ENCODE measurements at regions not wholly inside any gene's neighbourhood (a gene's known extent, or its start where the extent isn't known, plus 50 kb on each side); places are given as distances from the start of the nearest gene placed in this dataset.

- no peak for FAIRE-seq
- no peak for TF ChIP-seq SPI1 (IDR thresholded peaks at IDR 0.05; ENCODE audit: low read depth, low read length)
- no peak for TF ChIP-seq POLR2AphosphoS5 (IDR thresholded peaks at IDR 0.05; ENCODE audit: low read depth, low read length)
- no peak for TF ChIP-seq POLR2A (IDR thresholded peaks at IDR 0.05; ENCODE audit: low read depth, low read length)
- no peak for TF ChIP-seq TAF1 (IDR thresholded peaks at IDR 0.05; ENCODE audit: low read depth, low read length)
- no peak for TF ChIP-seq POU2F2 (IDR thresholded peaks at IDR 0.05; ENCODE audit: low read depth, low read length)
- no peak for TF ChIP-seq PAX5 (IDR thresholded peaks at IDR 0.05; ENCODE audit: insufficient read depth, low read length, severe bottlenecking)
These were observed 875.8 kb downstream of the EPHA4 start for GRCh38 chr2:220696280-220696669.

GRCh38 chr2:220697011-220697410, 875.1 kb downstream of the EPHA4 start:
- DNase-seq (ENCODE audit: insufficient read length, low spot score) = no peak
- no peak for TF ChIP-seq POU2F2 (IDR thresholded peaks at IDR 0.05; ENCODE audit: low read depth, low read length)
- no peak for TF ChIP-seq SPI1 (IDR thresholded peaks at IDR 0.05; ENCODE audit: low read depth, low read length)
- TF ChIP-seq POLR2A (IDR thresholded peaks at IDR 0.05; ENCODE audit: low read depth, low read length) = no peak
- FAIRE-seq = no peak

More at GRCh38 chr2:220696280-220696669, 875.8 kb downstream of the EPHA4 start:
- no peak for DNase-seq (ENCODE audit: insufficient read length, low spot score)

GRCh38 chr2:220701115-220701514, 871.0 kb downstream of the EPHA4 start:
- DNase-seq (ENCODE audit: insufficient read length, low spot score) (no peak), FAIRE-seq (no peak)
- TF ChIP-seq POLR2AphosphoS5 (IDR thresholded peaks at IDR 0.05; ENCODE audit: low read depth, low read length) = no peak
- no peak for TF ChIP-seq PAX5 (IDR thresholded peaks at IDR 0.05; ENCODE audit: insufficient read depth, low read length, severe bottlenecking)
- no peak for TF ChIP-seq POU2F2 (IDR thresholded peaks at IDR 0.05; ENCODE audit: low read depth, low read length)
- no peak for TF ChIP-seq POLR2A (IDR thresholded peaks at IDR 0.05; ENCODE audit: low read depth, low read length)
- no peak for TF ChIP-seq SPI1 (IDR thresholded peaks at IDR 0.05; ENCODE audit: low read depth, low read length)
- no peak for TF ChIP-seq TAF1 (IDR thresholded peaks at IDR 0.05; ENCODE audit: low read depth, low read length)

- no peak for TF ChIP-seq POU2F2 (IDR thresholded peaks at IDR 0.05; ENCODE audit: low read depth, low read length)
- no peak for TF ChIP-seq SPI1 (IDR thresholded peaks at IDR 0.05; ENCODE audit: low read depth, low read length)
- TF ChIP-seq TAF1 (IDR thresholded peaks at IDR 0.05; ENCODE audit: low read depth, low read length) = no peak
- FAIRE-seq = no peak
- DNase-seq (ENCODE audit: insufficient read length, low spot score) = no peak
These were observed 868.8 kb downstream of the EPHA4 start for GRCh38 chr2:220703279-220703678.

GRCh38 chr2:220704081-220704480, 868.0 kb downstream of the EPHA4 start:
- FAIRE-seq (no peak), DNase-seq (ENCODE audit: insufficient read length, low spot score) (no peak)
- no peak for TF ChIP-seq SPI1 (IDR thresholded peaks at IDR 0.05; ENCODE audit: low read depth, low read length)
- no peak for TF ChIP-seq TAF1 (IDR thresholded peaks at IDR 0.05; ENCODE audit: low read depth, low read length)

- DNase-seq (ENCODE audit: insufficient read length, low spot score) (no peak), FAIRE-seq (no peak)
- TF ChIP-seq POLR2AphosphoS5 (IDR thresholded peaks at IDR 0.05; ENCODE audit: low read depth, low read length) (no peak), TAF1 (IDR thresholded peaks at IDR 0.05; ENCODE audit: low read depth, low read length) (no peak), POLR2A (IDR thresholded peaks at IDR 0.05; ENCODE audit: low read depth, low read length) (no peak), SPI1 (IDR thresholded peaks at IDR 0.05; ENCODE audit: low read depth, low read length) (no peak), PAX5 (IDR thresholded peaks at IDR 0.05; ENCODE audit: insufficient read depth, low read length, severe bottlenecking) (no peak), POU2F2 (IDR thresholded peaks at IDR 0.05; ENCODE audit: low read depth, low read length) (no peak)
These were observed 867.3 kb downstream of the EPHA4 start for GRCh38 chr2:220704810-220705209.

- DNase-seq (ENCODE audit: insufficient read length, low spot score) (no peak), FAIRE-seq (no peak)
- TF ChIP-seq POU2F2 (IDR thresholded peaks at IDR 0.05; ENCODE audit: low read depth, low read length) = no peak
- TF ChIP-seq PAX5 (IDR thresholded peaks at IDR 0.05; ENCODE audit: insufficient read depth, low read length, severe bottlenecking) = no peak
- TF ChIP-seq SPI1 (IDR thresholded peaks at IDR 0.05; ENCODE audit: low read depth, low read length) = no peak
- no peak for TF ChIP-seq POLR2A (IDR thresholded peaks at IDR 0.05; ENCODE audit: low read depth, low read length)
- no peak for TF ChIP-seq POLR2AphosphoS5 (IDR thresholded peaks at IDR 0.05; ENCODE audit: low read depth, low read length)
- TF ChIP-seq TAF1 (IDR thresholded peaks at IDR 0.05; ENCODE audit: low read depth, low read length) = no peak
These were observed 866.4 kb downstream of the EPHA4 start for GRCh38 chr2:220705678-220706077.

- DNase-seq (ENCODE audit: insufficient read length, low spot score) = no peak
- FAIRE-seq = no peak
- TF ChIP-seq POLR2A (IDR thresholded peaks at IDR 0.05; ENCODE audit: low read depth, low read length) = no peak
- no peak for TF ChIP-seq PAX5 (IDR thresholded peaks at IDR 0.05; ENCODE audit: insufficient read depth, low read length, severe bottlenecking)
- TF ChIP-seq POU2F2 (IDR thresholded peaks at IDR 0.05; ENCODE audit: low read depth, low read length) = no peak
- TF ChIP-seq TAF1 (IDR thresholded peaks at IDR 0.05; ENCODE audit: low read depth, low read length) = no peak
- TF ChIP-seq SPI1 (IDR thresholded peaks at IDR 0.05; ENCODE audit: low read depth, low read length) = no peak
- no peak for TF ChIP-seq POLR2AphosphoS5 (IDR thresholded peaks at IDR 0.05; ENCODE audit: low read depth, low read length)
These were observed 864.8 kb downstream of the EPHA4 start for GRCh38 chr2:220707261-220707660.

GRCh38 chr2:220708366-220708765, 863.7 kb downstream of the EPHA4 start:
- TF ChIP-seq POU2F2 (IDR thresholded peaks at IDR 0.05; ENCODE audit: low read depth, low read length) (no peak), POLR2AphosphoS5 (IDR thresholded peaks at IDR 0.05; ENCODE audit: low read depth, low read length) (no peak), PAX5 (IDR thresholded peaks at IDR 0.05; ENCODE audit: insufficient read depth, low read length, severe bottlenecking) (no peak), TAF1 (IDR thresholded peaks at IDR 0.05; ENCODE audit: low read depth, low read length) (no peak)
- DNase-seq (ENCODE audit: insufficient read length, low spot score) (no peak), FAIRE-seq (no peak)

- FAIRE-seq (no peak), DNase-seq (ENCODE audit: insufficient read length, low spot score) (no peak)
- TF ChIP-seq POLR2A (IDR thresholded peaks at IDR 0.05; ENCODE audit: low read depth, low read length) = no peak
- TF ChIP-seq SPI1 (IDR thresholded peaks at IDR 0.05; ENCODE audit: low read depth, low read length) = no peak
- TF ChIP-seq TAF1 (IDR thresholded peaks at IDR 0.05; ENCODE audit: low read depth, low read length) = no peak
- no peak for TF ChIP-seq POLR2AphosphoS5 (IDR thresholded peaks at IDR 0.05; ENCODE audit: low read depth, low read length)
- TF ChIP-seq POU2F2 (IDR thresholded peaks at IDR 0.05; ENCODE audit: low read depth, low read length) = no peak
- no peak for TF ChIP-seq PAX5 (IDR thresholded peaks at IDR 0.05; ENCODE audit: insufficient read depth, low read length, severe bottlenecking)
These were observed 854.8 kb downstream of the EPHA4 start for GRCh38 chr2:220717283-220717682.

GRCh38 chr2:220736778-220737177, 835.3 kb downstream of the EPHA4 start:
- TF ChIP-seq POLR2A (IDR thresholded peaks at IDR 0.05; ENCODE audit: low read depth, low read length) = no peak
- no peak for TF ChIP-seq SPI1 (IDR thresholded peaks at IDR 0.05; ENCODE audit: low read depth, low read length)
- TF ChIP-seq PAX5 (IDR thresholded peaks at IDR 0.05; ENCODE audit: insufficient read depth, low read length, severe bottlenecking) = no peak
- no peak for TF ChIP-seq TAF1 (IDR thresholded peaks at IDR 0.05; ENCODE audit: low read depth, low read length)
- no peak for TF ChIP-seq POU2F2 (IDR thresholded peaks at IDR 0.05; ENCODE audit: low read depth, low read length)
- TF ChIP-seq POLR2AphosphoS5 (IDR thresholded peaks at IDR 0.05; ENCODE audit: low read depth, low read length) = no peak
- FAIRE-seq = no peak
- no peak for DNase-seq (ENCODE audit: insufficient read length, low spot score)
